ENCODE measurements at regions not wholly inside any gene's neighbourhood (a gene's known extent, or its start where the extent isn't known, plus 50 kb on each side); places are given as distances from the start of the nearest gene placed in this dataset.

GRCh38 chr6:65943051-65943450 lies 236.0 kb upstream of the EYS start:
- TF ChIP-seq REST (IDR thresholded peaks at IDR 0.05; ENCODE audit: insufficient read depth in 1 of 2, low read depth in 2 of 2, low read length in 2 of 2) = no peak
- no peak for TF ChIP-seq TAF1 (IDR thresholded peaks at IDR 0.05; ENCODE audit: borderline replicate concordance, insufficient read depth, low read length)
- no peak for TF ChIP-seq SIN3A (IDR thresholded peaks at IDR 0.05; ENCODE audit: borderline replicate concordance, insufficient read depth, low read length)
- no peak for TF ChIP-seq POLR2AphosphoS5 (IDR thresholded peaks at IDR 0.05; ENCODE audit: low read depth, low read length)
- no peak for TF ChIP-seq FOXP2 (optimal IDR thresholded peaks at IDR 0.05; ENCODE audit: borderline replicate concordance, extremely low read depth, extremely low read length, insufficient read depth)
